Left lung (tissue), 4 donors: ENCODE measurements at regions not wholly inside any gene's neighbourhood (a gene's known extent, or its start where the extent isn't known, plus 50 kb on each side); places are given as distances from the start of the nearest gene placed in this dataset.
A peak's percentile ranks its signal among the peaks of the same experiment; 100 is the strongest.
"Not testable (repeated sequence)": the region's sequence is repeated elsewhere in the genome, so short reads cannot be mapped to it uniquely, and the experiment has no call there.

Experiments
- ATAC-seq: fragments of 200-7000 bp; cut with Tn5 transposase; one replicate; pipeline ENCODE4 v1.9.1; 2020; ENCODE audit warnings: moderate library complexity
- DNase-seq, 4 donors: peaks; one replicate each; pipeline ENCODE4 v3.0.0-alpha.2; 2013 to 2020
- H3K27ac ChIP-seq, 2 donors: fragments of 200-600 bp; sonication (generic) in 1 of 2; one replicate each; pipeline versions ENCODE4 v1.5.0 to v1.8.0; 2020 to 2021
- H3K27me3 ChIP-seq, 2 donors: fragments of 200-600 bp; sonication (generic) in 1 of 2; one replicate each; pipeline versions ENCODE4 v1.5.0 to v1.8.0; 2020 to 2021
- H3K36me3 ChIP-seq, 2 donors: fragments of 200-600 bp; sonication (generic) in 1 of 2; one replicate each; pipeline versions ENCODE4 v1.5.0 to v1.8.0; 2020 to 2021
- H3K4me1 ChIP-seq, 2 donors: fragments of 200-600 bp; one replicate each; pipeline ENCODE4 v1.8.0; 2021
- H3K4me3 ChIP-seq, 2 donors: fragments of 200-600 bp; sonication (generic) in 1 of 2; one replicate each; pipeline versions ENCODE4 v1.5.0 to v1.8.0; 2020 to 2021; ENCODE audit warnings: mild to moderate bottlenecking in 1 of 2
- H3K9me3 ChIP-seq, 2 donors: fragments of 200-600 bp; sonication (generic) in 1 of 2; one replicate each; pipeline versions ENCODE4 v1.5.0 to v1.8.0; 2020 to 2021
- CTCF ChIP-seq, 2 donors: fragments of 200-600 bp; sonication (generic) in 1 of 2; IDR thresholded peaks; one replicate each; pipeline versions ENCODE4 v1.5.0 to v1.8.0; 2021; ENCODE audit warnings: antibody characterized with exemption in 2 of 2
- intact Hi-C, 2 donors: fragments of 100-400 bp; cut with DNase I; formaldehyde crosslinking; loops; one replicate each; pipeline versions ENCODE4 v1.11.2 to v1.14.2; 2022
- donor health status: DM: no; HTN: yes; CAD: no.
- donor health status: DM: no; HTN: no; CAD: no.

- Histone ChIP-seq H3K9me3 (no peaks in the 10 kb centered on the region), H3K36me3 (no peaks in the 10 kb centered on the region), H3K27me3 (no peaks in the 10 kb centered on the region), H3K4me1 (peaks cover 0 to 5% of the 10 kb centered on the region in 2 donors), H3K4me3 (no peak overlapping the region), H3K27ac (no peak overlapping the region)
- ATAC-seq = no peak
- no peak for TF ChIP-seq CTCF (IDR thresholded peaks at IDR 0.05)
- no peak for DNase-seq
- intact Hi-C loops = no loop called here
Measured at GRCh38 chr10:26361971-26362370, 76.2 kb upstream of the APBB1IP start.

- Histone ChIP-seq H3K27ac (no peak overlapping the region), H3K36me3 (no peaks in the 10 kb centered on the region), H3K4me1 (peaks cover 0 to 5% of the 10 kb centered on the region in 2 donors), H3K9me3 (no peaks in the 10 kb centered on the region), H3K27me3 (no peaks in the 10 kb centered on the region), H3K4me3 (no peak overlapping the region)
- no peak for TF ChIP-seq CTCF (IDR thresholded peaks at IDR 0.05)
- ATAC-seq = no peak
- intact Hi-C loops = no loop called here
- no peak for DNase-seq
Measured at GRCh38 chr10:26365681-26366358, 72.3 kb upstream of the APBB1IP start.

GRCh38 chr10:26367035-26367434, 71.1 kb upstream of the APBB1IP start:
- intact Hi-C loops, H3K27ac ChIP-seq, H3K4me3 ChIP-seq, ATAC-seq, H3K9me3 ChIP-seq, H3K36me3 ChIP-seq, H3K27me3 ChIP-seq, H3K4me1 ChIP-seq, DNase-seq: not testable (repeated sequence)

GRCh38 chr10:26367771-26368170, 70.4 kb upstream of the APBB1IP start:
- Histone ChIP-seq H3K4me3 (no peak overlapping the region), H3K27me3 (no peaks in the 10 kb centered on the region), H3K27ac (no peak overlapping the region), H3K36me3 (no peaks in the 10 kb centered on the region), H3K9me3 (no peaks in the 10 kb centered on the region), H3K4me1 (no peaks in the 10 kb centered on the region)
- DNase-seq (peak in 2 of 4 donors; percentile 24 to 42), ATAC-seq (peak; percentile 84)
- intact Hi-C loops = no loop called here
- TF ChIP-seq CTCF (IDR thresholded peaks at IDR 0.05) = no peak

GRCh38 chr10:26368463-26368862, 69.7 kb upstream of the APBB1IP start:
- no peak for ATAC-seq
- Histone ChIP-seq H3K4me3 (no peak overlapping the region), H3K27me3 (no peaks in the 10 kb centered on the region), H3K4me1 (no peaks in the 10 kb centered on the region), H3K9me3 (no peaks in the 10 kb centered on the region), H3K36me3 (no peaks in the 10 kb centered on the region), H3K27ac (no peak overlapping the region)
- no peak for DNase-seq
- TF ChIP-seq CTCF (IDR thresholded peaks at IDR 0.05) = no peak
- intact Hi-C loops = no loop called here
